HG02678 (cell line): ENCODE measurements at regions not wholly inside any gene's neighbourhood (a gene's known extent, or its start where the extent isn't known, plus 50 kb on each side); places are given as distances from the start of the nearest gene placed in this dataset.

ENCODE experiments used
- ATAC-seq: cut with Tn5 transposase; IDR thresholded peaks from one replicate; pipeline ENCODE4 v1.9.1; 2021; ENCODE audit warnings: mild to moderate bottlenecking, moderate library complexity; ENCODE audit not compliant: unreplicated experiment

- no peak for ATAC-seq
Measured at GRCh38 chr6:150536835-150537234, 62.9 kb upstream of the PLEKHG1 start.

GRCh38 chr6:150537491-150537890 lies 62.2 kb upstream of the PLEKHG1 start:
- no peak for ATAC-seq

DNA sequence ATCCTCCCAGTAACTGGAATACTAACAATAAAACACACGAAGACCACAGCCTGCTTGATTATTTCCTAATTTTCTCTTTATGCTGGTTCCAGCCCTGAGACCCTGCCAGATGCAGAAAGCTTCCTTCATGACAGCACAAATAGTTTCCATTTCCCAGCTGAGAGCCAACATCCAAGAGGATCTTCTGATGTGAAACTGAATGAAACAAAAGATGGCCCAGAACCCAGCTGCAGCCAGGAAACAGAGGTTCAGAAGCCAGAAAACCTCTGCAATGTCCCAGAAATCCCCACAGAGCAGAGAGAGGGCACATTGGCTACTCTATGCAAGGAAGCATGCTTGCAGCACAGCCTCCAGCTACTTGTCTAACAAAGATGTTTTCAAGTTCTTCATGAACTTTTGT lies 61.8 kb upstream of the PLEKHG1 start:
- no peak for ATAC-seq

DNA sequence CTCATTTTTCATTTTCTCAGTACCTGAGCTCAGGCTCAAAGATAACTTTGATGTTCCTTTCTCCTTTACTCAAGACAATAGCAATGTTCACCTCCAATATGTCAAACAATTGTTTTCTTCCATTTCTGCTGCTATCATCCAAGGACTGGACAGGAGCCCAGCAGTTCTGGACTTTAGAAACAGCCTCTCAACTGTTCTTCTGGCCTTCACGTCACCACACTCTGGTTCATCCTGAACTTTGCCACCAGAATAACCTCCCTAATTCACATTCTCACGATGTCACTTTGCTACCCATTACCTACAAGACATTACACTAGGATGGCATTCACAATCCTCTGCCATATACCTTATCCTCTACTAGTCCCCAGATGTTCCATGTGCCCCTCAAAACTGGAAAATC lies 60.6 kb upstream of the PLEKHG1 start:
- ATAC-seq, result no peak

- no peak for ATAC-seq
Measured at GRCh38 chr6:150539568-150539967, 60.1 kb upstream of the PLEKHG1 start.

DNA sequence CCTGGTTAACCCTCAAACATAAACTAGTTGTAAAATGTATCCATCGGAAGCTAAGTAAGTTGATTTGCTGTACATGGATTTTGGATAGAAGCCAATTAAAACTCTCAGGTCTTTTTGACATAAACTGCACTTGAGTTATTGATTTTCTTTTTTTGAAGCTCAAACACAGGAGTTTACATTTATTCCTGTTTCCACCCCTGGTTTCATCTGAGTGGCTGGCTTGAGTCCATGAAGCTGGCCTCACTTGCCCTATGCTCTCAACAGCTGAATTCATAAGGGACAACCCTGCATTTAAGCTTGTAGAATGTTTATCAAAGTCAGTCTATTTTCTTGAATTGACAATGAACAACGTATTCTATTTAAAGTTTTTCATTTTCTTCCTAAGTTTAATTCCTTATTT lies 58.1 kb upstream of the PLEKHG1 start:
- ATAC-seq, result no peak

- no peak for ATAC-seq
Measured at GRCh38 chr6:150543178-150543577, 56.5 kb upstream of the PLEKHG1 start.

DNA sequence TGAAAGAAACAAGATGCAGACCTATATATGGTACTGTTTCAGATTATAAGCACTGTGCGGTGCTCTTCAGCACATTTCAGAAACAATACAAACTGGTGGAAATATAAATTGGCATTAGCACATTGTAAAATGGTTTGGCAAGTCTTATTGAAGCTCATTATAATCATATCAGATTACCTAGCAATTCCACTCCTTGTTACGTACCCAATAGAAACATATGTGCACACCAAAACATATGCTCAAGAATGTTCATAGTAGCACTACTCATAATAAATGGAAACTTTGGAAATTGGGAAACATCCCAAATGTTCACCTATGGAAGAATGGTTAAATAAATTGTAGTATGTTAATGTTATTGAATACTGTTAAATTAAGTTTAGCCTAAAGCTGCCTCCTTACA lies 54.9 kb upstream of the PLEKHG1 start:
- ATAC-seq, result no peak

DNA sequence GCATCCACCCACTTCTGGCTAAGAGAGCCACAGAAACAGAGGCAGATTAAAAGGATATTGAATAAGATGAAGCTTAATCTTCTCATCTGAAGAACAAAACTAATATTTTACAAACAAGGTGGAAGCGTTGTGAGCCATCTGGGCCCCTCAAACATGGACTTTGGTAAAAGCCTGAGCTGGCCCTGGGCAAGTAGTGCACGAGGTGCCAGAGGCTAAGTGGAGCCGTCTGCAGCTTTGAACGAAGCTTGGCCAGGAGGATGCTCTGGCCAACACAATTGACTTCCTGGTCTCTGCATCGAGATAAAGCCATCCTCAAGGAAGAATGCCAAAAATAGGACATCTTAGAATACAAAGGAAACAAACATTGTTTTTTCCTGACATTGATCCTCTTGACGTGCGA lies 53.2 kb upstream of the PLEKHG1 start:
- ATAC-seq, result no peak

- ATAC-seq, result no peak
Measured at GRCh38 chr6:150547502-150548222, 52.0 kb upstream of the PLEKHG1 start.

DNA sequence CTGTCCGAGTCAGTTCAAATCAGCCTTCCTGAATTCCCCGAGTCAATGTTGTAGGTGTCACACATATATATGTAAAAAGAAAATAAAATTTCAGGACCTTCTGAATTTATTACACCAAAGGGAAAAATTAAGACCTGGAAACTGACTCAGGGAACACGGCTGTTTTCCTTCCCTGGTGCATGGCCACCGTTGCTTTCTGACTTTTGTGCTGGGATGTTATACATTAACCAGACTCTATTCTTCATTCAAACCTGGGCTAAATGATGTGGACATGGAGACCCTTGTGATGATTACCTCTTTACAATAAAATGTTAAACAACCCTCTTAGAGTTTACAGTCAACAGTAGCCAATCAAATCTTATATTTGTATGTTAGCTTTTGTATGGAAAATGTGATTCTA lies 51.4 kb upstream of the PLEKHG1 start:
- ATAC-seq, result no peak

- ATAC-seq, result no peak
Measured at GRCh38 chr6:150549007-150549406, 50.7 kb upstream of the PLEKHG1 start.

GRCh38 chr6:150549674-150550101 lies 50.0 kb upstream of the PLEKHG1 start:
- ATAC-seq, result no peak
